GM18873 (cell line): ENCODE measurements at regions not wholly inside any gene's neighbourhood (a gene's known extent, or its start where the extent isn't known, plus 50 kb on each side); places are given as distances from the start of the nearest gene placed in this dataset.
A peak's percentile ranks its signal among the peaks of the same experiment; 100 is the strongest.
"Not testable (repeated sequence)": the region's sequence is repeated elsewhere in the genome, so short reads cannot be mapped to it uniquely, and the experiment has no call there.

Experiments used
- ATAC-seq: cut with Tn5 transposase; IDR thresholded peaks from one replicate; pipeline ENCODE4 v1.9.1; 2021; ENCODE audit warnings: mild to moderate bottlenecking, moderate library complexity, moderate number of reproducible peaks; ENCODE audit not compliant: unreplicated experiment, low FRiP score

DNA sequence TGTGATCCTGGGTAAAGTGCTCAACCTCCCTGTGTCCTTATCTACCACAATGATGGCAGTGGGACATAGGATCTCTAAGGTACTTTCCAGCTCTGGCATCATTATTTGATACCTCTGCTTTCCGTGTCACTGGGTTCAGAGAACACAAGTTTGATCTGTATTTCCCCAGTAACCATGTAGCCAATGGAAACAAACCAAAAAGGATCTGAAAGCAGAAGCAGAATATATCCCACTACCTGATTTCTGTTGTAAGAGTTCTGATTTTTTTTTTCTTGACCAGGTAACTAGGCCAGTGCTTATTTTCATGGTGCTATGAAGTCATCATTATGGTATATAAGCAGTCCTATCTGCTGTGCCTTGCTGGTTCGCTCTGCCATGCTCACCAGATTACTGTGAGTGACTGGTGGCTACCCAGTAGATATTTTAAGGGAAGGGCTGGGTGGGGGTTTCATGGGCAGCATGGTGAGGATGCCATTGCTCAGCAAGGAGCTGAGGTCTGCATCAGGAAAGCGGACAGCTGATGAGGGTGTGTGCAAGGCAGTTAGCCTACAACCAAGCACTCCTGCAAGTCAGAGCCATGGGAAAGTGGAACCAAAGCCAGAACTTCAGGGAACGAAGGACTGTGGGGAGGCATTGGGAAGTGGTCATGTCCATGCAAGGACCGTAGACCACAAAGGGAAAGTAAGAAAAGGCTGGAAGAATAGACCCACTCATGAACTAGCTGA lies 104.9 kb upstream of the EDEM3 start:
- no peak for ATAC-seq

DNA sequence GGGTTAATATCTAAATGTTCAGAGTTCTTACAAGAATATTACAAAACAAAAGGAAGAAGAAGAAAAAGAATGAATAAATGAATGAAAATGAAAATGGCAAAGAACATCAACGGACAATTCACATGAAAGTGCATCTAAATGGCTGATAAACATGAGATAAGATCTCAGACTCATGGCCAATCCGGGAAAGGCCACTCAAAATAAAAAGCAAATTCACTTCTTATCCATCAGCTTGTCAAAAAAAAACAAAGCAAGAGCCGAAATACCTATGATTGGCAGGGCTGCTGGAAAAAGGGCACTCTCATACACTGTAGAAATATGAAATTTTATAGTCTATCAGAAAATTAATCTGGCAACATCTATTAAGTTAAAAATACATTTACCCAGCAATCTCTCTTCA lies 103.6 kb upstream of the EDEM3 start:
- ATAC-seq, result no peak

GRCh38 chr1:184854496-184855140 lies 100.0 kb upstream of the EDEM3 start:
- no peak for ATAC-seq

GRCh38 chr1:184854036-184854435 lies 99.4 kb upstream of the EDEM3 start:
- no peak for ATAC-seq

- ATAC-seq, result no peak
Measured at GRCh38 chr1:184851822-184852746, 97.4 kb upstream of the EDEM3 start.

DNA sequence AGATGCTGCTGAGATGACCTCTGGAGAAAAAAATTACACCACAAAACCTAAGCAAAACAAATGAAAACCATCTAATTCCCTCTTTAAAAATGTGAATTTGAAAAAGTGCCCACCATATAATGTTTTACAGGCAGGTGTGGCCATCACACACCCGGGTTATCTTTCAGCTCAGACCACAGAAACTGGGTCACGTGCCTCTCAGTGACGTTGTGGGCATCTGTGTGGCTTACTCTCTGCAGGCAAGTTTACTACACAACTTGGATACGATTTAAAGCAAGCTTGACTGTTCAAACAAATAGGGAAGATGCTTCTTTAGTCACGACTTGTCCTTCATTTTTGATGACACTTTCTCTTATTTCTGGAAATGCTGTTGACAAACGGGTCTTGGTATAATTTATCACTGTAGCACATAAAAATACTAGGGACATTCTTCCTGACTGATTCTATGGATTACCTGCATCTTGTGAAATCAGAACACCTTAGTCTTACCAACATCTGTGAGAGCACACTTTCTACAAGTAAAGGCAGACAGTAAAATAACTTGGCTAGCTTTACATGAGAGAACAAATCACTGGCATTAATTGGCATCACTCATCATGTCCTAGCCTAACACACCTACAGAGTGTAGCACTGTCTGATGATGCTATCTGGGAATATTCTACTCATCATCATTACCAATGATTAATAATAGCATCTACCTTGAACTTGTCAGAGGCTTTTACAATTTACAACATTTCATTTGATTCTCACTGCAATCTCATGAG lies 89.3 kb upstream of the EDEM3 start:
- ATAC-seq, result peak; percentile 98

GRCh38 chr1:184840596-184840995 lies 85.9 kb upstream of the EDEM3 start:
- ATAC-seq, result no peak

DNA sequence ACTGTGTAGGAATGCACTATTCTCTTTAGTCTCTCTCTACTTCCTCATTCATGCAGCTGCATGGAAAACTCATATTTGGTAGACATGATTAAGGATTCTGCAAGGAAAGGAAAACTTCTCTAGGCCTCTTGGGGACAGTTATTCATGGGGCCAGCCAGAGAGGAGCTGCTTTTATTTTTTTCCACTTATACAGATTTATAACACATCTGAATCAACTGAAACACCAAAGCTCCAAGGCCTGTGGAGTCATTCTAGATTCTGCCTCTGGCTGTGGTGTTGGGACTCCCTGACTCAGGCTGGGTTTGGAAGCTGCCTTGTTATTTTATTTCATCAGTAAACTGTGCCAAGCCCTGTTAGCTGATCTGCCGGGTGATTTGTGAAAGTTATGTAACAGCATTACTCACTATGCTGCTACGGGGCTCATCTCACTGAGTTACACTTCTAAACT lies 83.9 kb upstream of the EDEM3 start:
- ATAC-seq, result no peak

- no peak for ATAC-seq
Measured at GRCh38 chr1:184836934-184837895, 82.6 kb upstream of the EDEM3 start.

DNA sequence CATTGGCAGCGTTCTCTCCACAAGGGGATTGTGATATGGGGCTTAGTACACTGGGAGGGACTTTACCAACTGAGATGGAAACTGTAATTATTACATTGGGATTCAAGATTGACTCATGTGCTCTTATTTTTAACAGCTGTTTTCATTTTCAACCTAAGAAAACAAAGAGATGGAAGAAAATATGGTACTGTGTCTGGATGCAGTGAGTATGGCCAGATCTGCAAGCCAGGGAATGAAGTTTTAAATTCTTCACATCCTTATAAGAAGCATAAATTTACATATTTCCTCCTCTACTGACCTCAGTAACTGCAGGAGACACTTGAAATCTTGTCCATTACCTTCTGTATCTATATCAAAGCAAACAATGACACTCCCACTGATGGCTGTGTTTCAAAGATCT lies 81.5 kb upstream of the EDEM3 start:
- ATAC-seq, result no peak

DNA sequence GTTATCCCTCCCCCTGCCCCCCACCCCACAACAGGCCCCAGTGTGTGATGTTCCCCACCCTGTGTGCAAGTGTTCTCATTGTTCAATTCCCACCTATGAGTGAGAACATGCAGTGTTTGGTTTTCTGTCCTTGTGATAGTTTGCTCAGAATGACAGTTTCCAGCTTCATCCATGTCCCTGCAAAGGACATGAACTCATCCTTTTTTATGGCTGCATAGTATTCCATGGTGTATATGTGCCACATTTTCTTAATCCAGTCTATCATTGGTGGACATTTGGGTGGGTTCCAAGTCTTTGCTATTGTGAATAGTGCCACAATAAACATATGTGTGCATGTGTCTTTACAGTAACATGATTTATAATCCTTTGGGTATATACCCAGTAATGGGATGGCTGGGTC lies 79.3 kb upstream of the EDEM3 start:
- ATAC-seq, result not testable (repeated sequence)

- ATAC-seq, result no peak
Measured at GRCh38 chr1:184832517-184832916, 77.9 kb upstream of the EDEM3 start.

DNA sequence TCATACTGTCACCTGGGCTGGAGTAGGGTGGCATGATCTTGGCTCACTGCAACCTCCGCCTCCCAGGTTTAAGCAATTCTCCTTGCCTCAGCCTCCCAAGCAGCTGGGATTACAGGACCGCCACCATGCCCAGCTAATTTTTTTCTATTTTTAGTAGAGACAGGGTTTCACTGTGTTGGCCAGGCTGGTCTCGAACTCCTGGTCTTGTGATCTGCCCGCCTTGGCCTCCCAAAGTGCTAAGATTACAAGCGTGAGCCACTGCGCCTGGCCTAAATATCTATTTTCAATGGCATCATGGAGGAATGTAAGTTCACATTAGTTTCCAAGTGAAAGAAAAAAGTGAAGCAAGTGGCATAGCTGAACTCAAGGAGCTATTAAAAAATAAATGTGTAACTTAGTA lies 74.8 kb upstream of the EDEM3 start:
- not testable (repeated sequence) for ATAC-seq

- no peak for ATAC-seq
Measured at GRCh38 chr1:184828369-184828717, 73.7 kb upstream of the EDEM3 start.

GRCh38 chr1:184827600-184828368 lies 73.1 kb upstream of the EDEM3 start:
- ATAC-seq, result no peak

- ATAC-seq, result no peak
Measured at GRCh38 chr1:184826001-184826400, 71.3 kb upstream of the EDEM3 start.

GRCh38 chr1:184825571-184825970 lies 70.9 kb upstream of the EDEM3 start:
- no peak for ATAC-seq

DNA sequence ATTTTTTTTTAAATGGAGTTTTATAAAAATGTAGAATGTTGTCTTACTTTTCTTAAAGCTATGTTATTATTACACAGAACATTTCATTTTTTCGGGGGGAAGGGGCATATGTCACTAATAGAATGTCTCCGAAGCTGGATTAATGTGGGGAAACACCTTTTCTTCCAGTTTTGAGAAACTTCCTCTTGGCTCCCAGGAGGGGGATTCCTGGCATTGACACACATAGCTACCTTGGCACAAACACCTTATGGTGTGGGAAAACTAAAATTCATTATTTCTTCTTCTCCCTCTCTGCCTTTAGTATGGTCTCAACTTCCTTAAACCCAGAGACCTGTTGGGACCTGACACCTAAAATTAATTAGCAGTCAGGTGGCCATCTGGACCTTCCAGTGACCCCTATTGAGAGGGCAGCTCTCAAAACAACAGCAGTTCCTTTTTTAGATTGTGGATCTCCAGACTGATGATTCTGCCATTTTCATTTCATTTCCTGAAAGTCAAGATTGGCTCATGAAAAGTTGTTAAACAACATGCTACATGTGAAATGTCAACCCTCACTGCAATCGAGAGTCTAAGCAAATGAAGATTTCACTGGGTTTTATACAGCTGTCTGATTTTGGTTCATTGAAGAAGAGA lies 70.1 kb upstream of the EDEM3 start:
- no peak for ATAC-seq
